CD4-positive, CD25-positive, alpha-beta regulatory T cell (primary cell): ENCODE measurements at regions not wholly inside any gene's neighbourhood (a gene's known extent, or its start where the extent isn't known, plus 50 kb on each side); places are given as distances from the start of the nearest gene placed in this dataset.

ENCODE experiments used
- ATAC-seq, 2 donors: fragments of 150-1000 bp; cut with Tn5 transposase; one replicate each; pipeline ENCODE4 v1.10.0; 2021; ENCODE audit warnings: low read depth in 2 of 2, moderate number of reproducible peaks in 2 of 2, moderate library complexity in 1 of 2
- DNase-seq, 3 donors: peaks; one replicate each; pipeline versions ENCODE4 v3.0.0 to v3.0.0-alpha.2; 2012 to 2022; ENCODE audit warnings: mixed read lengths in 1 of 3
- H3K27ac ChIP-seq: one replicate; pipeline ENCODE4 v1.7.0; 2013; ENCODE audit warnings: mild to moderate bottlenecking, low read length; ENCODE audit not compliant: insufficient read depth, poor library complexity, severe bottlenecking
- H3K27me3 ChIP-seq: one replicate; pipeline ENCODE4 v1.7.0; 2013; ENCODE audit warnings: low read length; ENCODE audit not compliant: control insufficient read depth, insufficient read depth
- H3K36me3 ChIP-seq: one replicate; pipeline ENCODE4 v1.7.0; 2013; ENCODE audit warnings: mild to moderate bottlenecking, low read length, moderate library complexity; ENCODE audit not compliant: control insufficient read depth, insufficient read depth
- H3K4me1 ChIP-seq: 2 replicates; pipeline ENCODE4 v1.7.0; 2013; ENCODE audit warnings: mild to moderate bottlenecking, low read length; ENCODE audit not compliant: insufficient read depth, control insufficient read depth, poor library complexity, severe bottlenecking
- H3K4me3 ChIP-seq: one replicate; pipeline ENCODE4 v1.7.0; 2013; ENCODE audit warnings: low read depth, mild to moderate bottlenecking, low read length, moderate library complexity
- H3K9me3 ChIP-seq, 2 experiments: 1 replicate in 1 of 2; 2 replicates in 1 of 2; pipeline ENCODE4 v1.7.0; 2013; ENCODE audit warnings: low read length in 2 of 2, mild to moderate bottlenecking in 1 of 2, moderate library complexity in 1 of 2; ENCODE audit not compliant: control insufficient read depth in 2 of 2
- H3K27ac Mint-ChIP-seq, 3 donors: one replicate each; pipeline ENCODE4 v1.8.0; 2020 to 2022; ENCODE audit warnings: mild to moderate bottlenecking in 3 of 3, mixed read lengths in 3 of 3, moderate library complexity in 2 of 3
- H3K27me3 Mint-ChIP-seq: one replicate; pipeline ENCODE4 v1.8.0; 2022; ENCODE audit warnings: mild to moderate bottlenecking, mixed read lengths
- H3K36me3 Mint-ChIP-seq: one replicate; pipeline ENCODE4 v1.8.0; 2020; ENCODE audit warnings: mixed read lengths
- H3K4me1 Mint-ChIP-seq, 4 donors: one replicate each; pipeline ENCODE4 v1.8.0; 2020 to 2022; ENCODE audit warnings: mixed read lengths in 4 of 4, mild to moderate bottlenecking in 1 of 4
- H3K4me3 Mint-ChIP-seq, 4 donors: one replicate each; pipeline ENCODE4 v1.8.0; 2020 to 2022; ENCODE audit warnings: mild to moderate bottlenecking in 4 of 4, mixed read lengths in 4 of 4, moderate library complexity in 3 of 4
- H3K9me3 Mint-ChIP-seq, 7 donors: one replicate each; pipeline ENCODE4 v1.8.0; 2020 to 2022; ENCODE audit warnings: mixed read lengths in 7 of 7, mild to moderate bottlenecking in 3 of 7, moderate library complexity in 2 of 7

- Mint-ChIP-seq H3K36me3 (no peaks in the 10 kb centered on the region), H3K9me3 (peaks cover 0 to 4% (median 0%) of the 10 kb centered on the region in 7 donors), H3K27ac (no peak overlapping the region), H3K4me1 (no peaks in the 10 kb centered on the region), H3K27me3 (peaks cover 17% of the 10 kb centered on the region), H3K4me3 (no peak overlapping the region)
- Histone ChIP-seq H3K4me1 (no peaks in the 10 kb centered on the region), H3K9me3 (no peaks in the 10 kb centered on the region), H3K36me3 (no peaks in the 10 kb centered on the region), H3K4me3 (no peak overlapping the region), H3K27ac (no peak overlapping the region), H3K27me3 (peaks cover 6% of the 10 kb centered on the region)
- ATAC-seq (no peak), DNase-seq (no peak)
Observed at GRCh38 chr5:39675676-39676075, 250.9 kb upstream of the DAB2 start.

GRCh38 chr5:39674209-39675082 is 249.7 kb upstream of the DAB2 start:
- H3K4me3 ChIP-seq = no peak overlapping the region
- H3K27ac ChIP-seq = no peak overlapping the region
- Mint-ChIP-seq H3K4me3 (no peak overlapping the region), H3K9me3 (peaks cover 0 to 4% (median 0%) of the 10 kb centered on the region in 7 donors), H3K27me3 (peaks cover 11% of the 10 kb centered on the region), H3K36me3 (no peaks in the 10 kb centered on the region), H3K4me1 (no peaks in the 10 kb centered on the region), H3K27ac (no peak overlapping the region)
- no peaks in the 10 kb centered on the region for H3K36me3 ChIP-seq
- DNase-seq (no peak), ATAC-seq (no peak)
- H3K4me1 ChIP-seq = no peaks in the 10 kb centered on the region
- H3K9me3 ChIP-seq = no peaks in the 10 kb centered on the region
- H3K27me3 ChIP-seq = peaks cover 6% of the 10 kb centered on the region

- ATAC-seq = no peak
- H3K4me1 Mint-ChIP-seq = no peaks in the 10 kb centered on the region
- no peak for DNase-seq
- H3K9me3 Mint-ChIP-seq = peaks cover 0 to 3% (median 0%) of the 10 kb centered on the region in 7 donors
- Histone ChIP-seq H3K27me3 (peaks cover 6% of the 10 kb centered on the region), H3K4me1 (no peaks in the 10 kb centered on the region), H3K27ac (no peak overlapping the region), H3K9me3 (no peaks in the 10 kb centered on the region), H3K36me3 (no peaks in the 10 kb centered on the region), H3K4me3 (no peak overlapping the region)
- no peak overlapping the region for H3K27ac Mint-ChIP-seq
- peaks cover 4% of the 10 kb centered on the region for H3K27me3 Mint-ChIP-seq
- no peak overlapping the region for H3K4me3 Mint-ChIP-seq
- no peaks in the 10 kb centered on the region for H3K36me3 Mint-ChIP-seq
Observed at GRCh38 chr5:39671561-39671961, 246.8 kb upstream of the DAB2 start.

- no peak overlapping the region for H3K27ac ChIP-seq
- Mint-ChIP-seq H3K9me3 (peaks cover 0 to 3% (median 0%) of the 10 kb centered on the region in 7 donors), H3K27me3 (peaks cover 4% of the 10 kb centered on the region), H3K4me1 (no peaks in the 10 kb centered on the region), H3K36me3 (no peaks in the 10 kb centered on the region), H3K4me3 (no peak overlapping the region), H3K27ac (no peak overlapping the region)
- H3K4me1 ChIP-seq = no peaks in the 10 kb centered on the region
- ATAC-seq = no peak
- no peak overlapping the region for H3K4me3 ChIP-seq
- no peak for DNase-seq
- H3K36me3 ChIP-seq = no peaks in the 10 kb centered on the region
- peaks cover 6% of the 10 kb centered on the region for H3K27me3 ChIP-seq
- H3K9me3 ChIP-seq = no peaks in the 10 kb centered on the region
Observed at GRCh38 chr5:39670955-39671354, 246.2 kb upstream of the DAB2 start.

GRCh38 chr5:39670391-39670790 is 245.6 kb upstream of the DAB2 start:
- peaks cover 6% of the 10 kb centered on the region for H3K27me3 ChIP-seq
- H3K36me3 ChIP-seq = no peaks in the 10 kb centered on the region
- Mint-ChIP-seq H3K9me3 (peaks cover 0 to 3% (median 0%) of the 10 kb centered on the region in 7 donors), H3K27ac (no peak overlapping the region), H3K4me1 (no peaks in the 10 kb centered on the region), H3K4me3 (no peak overlapping the region), H3K27me3 (peaks cover 4% of the 10 kb centered on the region), H3K36me3 (no peaks in the 10 kb centered on the region)
- ATAC-seq = no peak
- H3K4me1 ChIP-seq = no peaks in the 10 kb centered on the region
- H3K4me3 ChIP-seq = no peak overlapping the region
- no peak for DNase-seq
- H3K27ac ChIP-seq = no peak overlapping the region
- H3K9me3 ChIP-seq = no peaks in the 10 kb centered on the region

- ATAC-seq = no peak
- Mint-ChIP-seq H3K9me3 (peaks cover 0 to 3% (median 0%) of the 10 kb centered on the region in 7 donors), H3K27me3 (peaks cover 4% of the 10 kb centered on the region), H3K36me3 (no peaks in the 10 kb centered on the region), H3K27ac (no peak overlapping the region), H3K4me3 (no peak overlapping the region), H3K4me1 (no peaks in the 10 kb centered on the region)
- H3K27me3 ChIP-seq = no peaks in the 10 kb centered on the region
- H3K4me1 ChIP-seq = no peaks in the 10 kb centered on the region
- no peaks in the 10 kb centered on the region for H3K36me3 ChIP-seq
- no peak overlapping the region for H3K27ac ChIP-seq
- no peaks in the 10 kb centered on the region for H3K9me3 ChIP-seq
- DNase-seq = no peak
- H3K4me3 ChIP-seq = no peak overlapping the region
Observed at GRCh38 chr5:39668980-39669379, 244.2 kb upstream of the DAB2 start.

- no peak for ATAC-seq
Observed at GRCh38 chr5:39665328-39665727, 240.5 kb upstream of the DAB2 start.

GRCh38 chr5:39662945-39663344 is 238.2 kb upstream of the DAB2 start:
- no peak overlapping the region for H3K4me3 ChIP-seq
- H3K4me1 ChIP-seq = no peaks in the 10 kb centered on the region
- H3K27ac Mint-ChIP-seq = no peak overlapping the region
- no peaks in the 10 kb centered on the region for H3K36me3 Mint-ChIP-seq
- no peak overlapping the region for H3K27ac ChIP-seq
- H3K4me3 Mint-ChIP-seq = no peak overlapping the region
- H3K9me3 Mint-ChIP-seq = peaks cover 0 to 3% (median 0%) of the 10 kb centered on the region in 7 donors
- DNase-seq (no peak), ATAC-seq (no peak)
- H3K4me1 Mint-ChIP-seq = peaks cover 0 to 6% (median 0%) of the 10 kb centered on the region in 4 donors
- H3K9me3 ChIP-seq = no peaks in the 10 kb centered on the region
- no peaks in the 10 kb centered on the region for H3K36me3 ChIP-seq
- H3K27me3 Mint-ChIP-seq = peaks cover 18% of the 10 kb centered on the region
- H3K27me3 ChIP-seq = peaks cover 3% of the 10 kb centered on the region

More at GRCh38 chr5:39665328-39665727, 240.5 kb upstream of the DAB2 start:
- H3K4me1 Mint-ChIP-seq = no peaks in the 10 kb centered on the region
- H3K27me3 Mint-ChIP-seq = peaks cover 9% of the 10 kb centered on the region
- H3K27ac Mint-ChIP-seq = no peak overlapping the region
- H3K4me3 ChIP-seq = no peak overlapping the region
- H3K9me3 ChIP-seq = no peaks in the 10 kb centered on the region
- H3K4me3 Mint-ChIP-seq = no peak overlapping the region
- no peak overlapping the region for H3K27ac ChIP-seq
- H3K9me3 Mint-ChIP-seq = peaks cover 0 to 3% (median 0%) of the 10 kb centered on the region in 7 donors
- no peaks in the 10 kb centered on the region for H3K4me1 ChIP-seq
- no peaks in the 10 kb centered on the region for H3K36me3 ChIP-seq
- H3K36me3 Mint-ChIP-seq = no peaks in the 10 kb centered on the region
- H3K27me3 ChIP-seq = peaks cover 3% of the 10 kb centered on the region
- no peak for DNase-seq
